Uterus (tissue), 2 donors: ENCODE measurements at regions not wholly inside any gene's neighbourhood (a gene's known extent, or its start where the extent isn't known, plus 50 kb on each side); places are given as distances from the start of the nearest gene placed in this dataset.

ENCODE experiments used
- CTCF ChIP-seq, 4 experiments: fragments of 200-600 bp in 2 of 4; fragments of 450-650 bp in 2 of 4; sonication (generic) in 2 of 4; IDR thresholded peaks; one replicate each; pipeline ENCODE4 v1.5.1; 2016 to 2019; ENCODE audit warnings: antibody characterized with exemption in 4 of 4, mild to moderate bottlenecking in 2 of 4, moderate library complexity in 1 of 4
- POLR2A ChIP-seq, 2 donors: fragments of 450-650 bp; IDR thresholded peaks; one replicate each; pipeline ENCODE4 v1.6.1; 2016; ENCODE audit warnings: antibody characterized with exemption in 2 of 2, mild to moderate bottlenecking in 1 of 2, moderate library complexity in 1 of 2

GRCh38 chr5:158559643-158560042 lies 540.1 kb downstream of the EBF1 start:
- no peak for TF ChIP-seq CTCF (IDR thresholded peaks at IDR 0.05)
- TF ChIP-seq POLR2A (IDR thresholded peaks at IDR 0.05): no peak
